ENCODE measurements at regions not wholly inside any gene's neighbourhood (a gene's known extent, or its start where the extent isn't known, plus 50 kb on each side); places are given as distances from the start of the nearest gene placed in this dataset.

GRCh38 chr17:14704121-14704520 is 403.2 kb downstream of the HS3ST3B1 start:
- no peaks in the 10 kb centered on the region for H3K4me1 ChIP-seq (ENCODE audit: insufficient read depth, low read length)
- H3K36me3 ChIP-seq (ENCODE audit: insufficient read depth, low read length): no peaks in the 10 kb centered on the region
- H3K4me3 ChIP-seq (ENCODE audit: insufficient read depth, low read length): no peak overlapping the region
- no peaks in the 10 kb centered on the region for H3K9me3 ChIP-seq (ENCODE audit: low read depth, low read length)
- no peaks in the 10 kb centered on the region for H3K79me2 ChIP-seq (ENCODE audit: insufficient read depth, low read length)
- no peak for TF ChIP-seq CTCF (IDR thresholded peaks at IDR 0.05; ENCODE audit: extremely low read depth, low read depth, low read length)
- no peak overlapping the region for H3K4me2 ChIP-seq (ENCODE audit: insufficient read depth, low read length)
- no peak overlapping the region for H3K27ac ChIP-seq (ENCODE audit: low read depth, low read length)
- DNase-seq (ENCODE audit: insufficient read length, low spot score, missing footprints): no peak
- no peak overlapping the region for H2AFZ ChIP-seq (ENCODE audit: low read length)
- no peaks in the 10 kb centered on the region for H3K27me3 ChIP-seq (ENCODE audit: insufficient read depth, low read length)
- H4K20me1 ChIP-seq (ENCODE audit: insufficient read depth, low read length): no peaks in the 10 kb centered on the region

DNA sequence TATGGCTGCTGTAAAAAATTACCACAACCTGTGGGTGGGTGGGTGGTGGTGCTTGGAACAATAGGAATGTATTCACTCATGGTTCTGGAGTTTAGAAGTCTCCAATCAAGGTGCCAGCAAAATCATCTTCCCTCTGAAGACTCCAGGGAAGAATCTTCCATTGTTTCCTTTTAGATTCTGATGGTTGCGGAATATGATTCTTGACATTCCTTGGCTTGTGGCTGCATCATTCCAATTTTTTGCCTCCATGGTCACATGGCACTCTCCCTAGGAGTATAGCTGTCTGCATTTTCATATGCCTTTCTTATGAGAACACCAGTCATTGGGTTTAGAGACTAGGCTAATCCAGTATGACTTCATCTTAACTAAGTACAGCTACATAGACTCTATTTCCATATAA is 401.0 kb downstream of the HS3ST3B1 start:
- Histone ChIP-seq H2AFZ (ENCODE audit: low read length) (no peak overlapping the region), H4K20me1 (ENCODE audit: insufficient read depth, low read length) (no peaks in the 10 kb centered on the region), H3K27me3 (ENCODE audit: insufficient read depth, low read length) (no peaks in the 10 kb centered on the region), H3K9me3 (ENCODE audit: low read depth, low read length) (no peaks in the 10 kb centered on the region), H3K4me3 (ENCODE audit: insufficient read depth, low read length) (no peak overlapping the region), H3K27ac (ENCODE audit: low read depth, low read length) (no peak overlapping the region), H3K79me2 (ENCODE audit: insufficient read depth, low read length) (no peaks in the 10 kb centered on the region), H3K4me1 (ENCODE audit: insufficient read depth, low read length) (no peaks in the 10 kb centered on the region), H3K36me3 (ENCODE audit: insufficient read depth, low read length) (no peaks in the 10 kb centered on the region), H3K4me2 (ENCODE audit: insufficient read depth, low read length) (no peak overlapping the region)
- TF ChIP-seq CTCF (IDR thresholded peaks at IDR 0.05; ENCODE audit: extremely low read depth, low read depth, low read length): no peak
- no peak for DNase-seq (ENCODE audit: insufficient read length, low spot score, missing footprints)

DNA sequence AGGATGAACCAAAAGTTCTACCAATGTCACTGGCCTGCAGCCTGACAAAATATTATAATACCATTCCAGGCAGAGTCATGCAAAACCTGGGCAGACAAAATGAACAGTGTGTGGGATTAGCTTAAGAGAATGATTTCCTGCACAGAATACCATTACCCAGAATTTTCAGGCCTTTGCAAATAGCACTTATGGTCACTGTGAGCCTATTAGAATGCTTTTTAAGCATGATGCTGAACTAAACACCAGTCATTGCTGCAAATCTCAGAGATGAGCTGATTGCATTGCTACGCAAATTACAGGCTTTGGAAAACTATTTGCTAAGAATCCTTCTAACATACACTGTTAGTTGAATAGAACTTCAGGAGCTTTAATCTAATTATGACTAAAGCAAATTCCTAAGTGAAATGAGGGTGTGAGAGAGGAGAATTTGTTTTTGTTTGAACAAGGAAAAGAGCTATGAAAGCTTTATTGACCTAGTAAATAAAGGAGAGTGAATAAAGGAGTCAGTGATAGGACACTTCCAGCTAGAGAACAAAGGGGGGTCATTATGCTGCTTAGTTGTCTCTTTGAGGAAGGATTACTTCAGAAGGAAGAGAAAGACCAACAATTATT is 398.8 kb downstream of the HS3ST3B1 start:
- peak; percentile 36 for DNase-seq (ENCODE audit: insufficient read length, low spot score, missing footprints)
- Histone ChIP-seq H3K27me3 (ENCODE audit: insufficient read depth, low read length) (no peaks in the 10 kb centered on the region), H3K4me3 (ENCODE audit: insufficient read depth, low read length) (no peak overlapping the region), H2AFZ (ENCODE audit: low read length) (no peak overlapping the region), H3K79me2 (ENCODE audit: insufficient read depth, low read length) (no peaks in the 10 kb centered on the region), H3K4me2 (ENCODE audit: insufficient read depth, low read length) (no peak overlapping the region), H3K9me3 (ENCODE audit: low read depth, low read length) (no peaks in the 10 kb centered on the region), H3K4me1 (ENCODE audit: insufficient read depth, low read length) (no peaks in the 10 kb centered on the region), H4K20me1 (ENCODE audit: insufficient read depth, low read length) (no peaks in the 10 kb centered on the region), H3K36me3 (ENCODE audit: insufficient read depth, low read length) (no peaks in the 10 kb centered on the region), H3K27ac (ENCODE audit: low read depth, low read length) (no peak overlapping the region)
- TF ChIP-seq CTCF (IDR thresholded peaks at IDR 0.05; ENCODE audit: extremely low read depth, low read depth, low read length): no peak

DNA sequence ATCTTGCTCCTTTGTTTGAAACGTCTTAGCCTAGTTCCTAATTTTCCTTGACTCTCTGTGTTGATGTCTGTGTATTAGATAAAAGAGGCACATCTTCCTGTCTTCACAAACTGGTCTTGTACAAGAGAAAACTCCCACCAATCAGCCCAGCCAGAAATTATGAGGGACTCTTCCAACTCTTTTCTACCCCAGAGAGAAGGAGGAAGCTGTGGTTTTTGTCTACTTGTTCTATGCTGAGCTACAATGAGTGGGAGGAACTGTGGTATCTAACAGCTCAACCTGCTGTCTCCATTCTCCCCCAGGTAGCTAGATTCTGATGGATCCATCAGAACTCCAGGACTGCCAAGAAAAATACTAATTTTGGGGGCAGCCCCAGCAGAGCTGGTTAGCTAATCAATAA is 392.5 kb downstream of the HS3ST3B1 start:
- Histone ChIP-seq H3K9me3 (ENCODE audit: low read depth, low read length) (no peaks in the 10 kb centered on the region), H3K4me3 (ENCODE audit: insufficient read depth, low read length) (no peak overlapping the region), H4K20me1 (ENCODE audit: insufficient read depth, low read length) (no peaks in the 10 kb centered on the region), H3K4me1 (ENCODE audit: insufficient read depth, low read length) (no peaks in the 10 kb centered on the region), H3K79me2 (ENCODE audit: insufficient read depth, low read length) (no peaks in the 10 kb centered on the region), H3K4me2 (ENCODE audit: insufficient read depth, low read length) (no peak overlapping the region), H2AFZ (ENCODE audit: low read length) (no peak overlapping the region), H3K27ac (ENCODE audit: low read depth, low read length) (no peak overlapping the region), H3K27me3 (ENCODE audit: insufficient read depth, low read length) (no peaks in the 10 kb centered on the region), H3K36me3 (ENCODE audit: insufficient read depth, low read length) (no peaks in the 10 kb centered on the region)
- no peak for TF ChIP-seq CTCF (IDR thresholded peaks at IDR 0.05; ENCODE audit: extremely low read depth, low read depth, low read length)
- DNase-seq (ENCODE audit: insufficient read length, low spot score, missing footprints): no peak
